ENCODE measurements at regions not wholly inside any gene's neighbourhood (a gene's known extent, or its start where the extent isn't known, plus 50 kb on each side); places are given as distances from the start of the nearest gene placed in this dataset.

DNA sequence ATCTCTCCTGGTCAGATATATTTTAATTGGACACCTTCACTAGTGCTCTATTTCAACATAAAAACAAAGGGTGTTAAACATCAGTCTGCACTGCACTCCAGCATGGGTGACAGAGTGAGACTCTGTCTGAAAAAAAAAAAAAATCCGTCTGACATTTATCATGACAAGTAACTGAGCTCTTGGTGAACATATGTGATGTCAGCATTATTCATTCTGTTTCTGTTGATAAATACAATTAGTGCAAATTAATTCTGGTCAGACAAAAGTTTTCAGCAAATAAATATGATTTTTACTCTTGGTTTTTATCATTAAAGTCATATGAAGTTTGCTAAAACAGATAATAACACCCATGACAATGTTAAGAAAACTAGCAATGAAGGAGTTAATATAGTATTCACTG is 692.8 kb upstream of the GRM3 start:
- H3K4me1 ChIP-seq (ENCODE audit: insufficient read depth, low read length, severe bottlenecking), result no peaks in the 10 kb centered on the region
- H2AFZ ChIP-seq (ENCODE audit: low read length), result no peak overlapping the region
- H3K27me3 ChIP-seq (ENCODE audit: insufficient read depth, low read length), result no peaks in the 10 kb centered on the region
- H3K4me2 ChIP-seq (ENCODE audit: low read length), result no peak overlapping the region
- H3K4me3 ChIP-seq (ENCODE audit: low read depth, low read length, poor library complexity, severe bottlenecking), result no peak overlapping the region
- H3K27ac ChIP-seq (ENCODE audit: low read depth, low read length, poor library complexity, severe bottlenecking), result no peak overlapping the region
- H4K20me1 ChIP-seq (ENCODE audit: insufficient read depth, low read length), result no peaks in the 10 kb centered on the region
- no peaks in the 10 kb centered on the region for H3K36me3 ChIP-seq (ENCODE audit: insufficient read depth, low read length)
- no peaks in the 10 kb centered on the region for H3F3A ChIP-seq (ENCODE audit: insufficient read depth, low read length)
- H3K79me2 ChIP-seq (ENCODE audit: insufficient read depth, low read length), result no peaks in the 10 kb centered on the region
- H3K9me2 ChIP-seq (ENCODE audit: low read depth, low read length), result no peaks in the 10 kb centered on the region
- no peaks in the 10 kb centered on the region for H3K9me3 ChIP-seq (ENCODE audit: low read length)
- TF ChIP-seq, protein P1, sequence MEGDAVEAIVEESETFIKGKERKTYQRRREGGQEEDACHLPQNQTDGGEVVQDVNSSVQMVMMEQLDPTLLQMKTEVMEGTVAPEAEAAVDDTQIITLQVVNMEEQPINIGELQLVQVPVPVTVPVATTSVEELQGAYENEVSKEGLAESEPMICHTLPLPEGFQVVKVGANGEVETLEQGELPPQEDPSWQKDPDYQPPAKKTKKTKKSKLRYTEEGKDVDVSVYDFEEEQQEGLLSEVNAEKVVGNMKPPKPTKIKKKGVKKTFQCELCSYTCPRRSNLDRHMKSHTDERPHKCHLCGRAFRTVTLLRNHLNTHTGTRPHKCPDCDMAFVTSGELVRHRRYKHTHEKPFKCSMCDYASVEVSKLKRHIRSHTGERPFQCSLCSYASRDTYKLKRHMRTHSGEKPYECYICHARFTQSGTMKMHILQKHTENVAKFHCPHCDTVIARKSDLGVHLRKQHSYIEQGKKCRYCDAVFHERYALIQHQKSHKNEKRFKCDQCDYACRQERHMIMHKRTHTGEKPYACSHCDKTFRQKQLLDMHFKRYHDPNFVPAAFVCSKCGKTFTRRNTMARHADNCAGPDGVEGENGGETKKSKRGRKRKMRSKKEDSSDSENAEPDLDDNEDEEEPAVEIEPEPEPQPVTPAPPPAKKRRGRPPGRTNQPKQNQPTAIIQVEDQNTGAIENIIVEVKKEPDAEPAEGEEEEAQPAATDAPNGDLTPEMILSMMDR (IDR thresholded peaks at IDR 0.05; ENCODE audit: low read length), result no peak
- no peak for TF ChIP-seq EZH2 (IDR thresholded peaks at IDR 0.05; ENCODE audit: borderline replicate concordance, low read length)
- H3K9ac ChIP-seq (ENCODE audit: low read length), result no peak overlapping the region

DNA sequence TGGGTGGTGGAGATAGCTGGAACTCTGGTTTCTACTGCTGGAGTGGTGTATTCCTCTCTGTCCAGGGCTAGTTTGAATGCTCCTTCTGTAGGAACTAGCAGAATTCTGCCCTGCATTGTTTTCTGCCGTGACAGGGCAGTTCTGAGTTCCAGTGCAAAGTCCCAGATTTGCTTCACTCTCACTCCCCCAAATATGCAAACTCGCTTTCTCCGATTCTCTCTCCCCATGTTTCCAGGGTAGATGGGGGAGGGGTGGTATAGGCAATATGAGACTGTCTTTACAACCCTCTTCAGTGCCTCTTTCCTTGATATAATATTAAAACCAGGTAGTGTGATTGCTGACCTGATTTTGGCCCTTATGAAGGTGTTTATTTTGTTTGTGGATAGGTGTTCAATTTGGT is 693.3 kb upstream of the GRM3 start:
- Histone ChIP-seq H3K79me2 (ENCODE audit: insufficient read depth, low read length) (no peaks in the 10 kb centered on the region), H3K9ac (ENCODE audit: low read length) (no peak overlapping the region), H3K4me2 (ENCODE audit: low read length) (no peak overlapping the region), H3K4me1 (ENCODE audit: insufficient read depth, low read length, severe bottlenecking) (no peaks in the 10 kb centered on the region), H4K20me1 (ENCODE audit: insufficient read depth, low read length) (no peaks in the 10 kb centered on the region), H3K27ac (ENCODE audit: low read depth, low read length, poor library complexity, severe bottlenecking) (no peak overlapping the region), H3K9me3 (ENCODE audit: low read length) (no peaks in the 10 kb centered on the region), H3K36me3 (ENCODE audit: insufficient read depth, low read length) (no peaks in the 10 kb centered on the region), H3K4me3 (ENCODE audit: low read depth, low read length, poor library complexity, severe bottlenecking) (no peak overlapping the region), H3F3A (ENCODE audit: insufficient read depth, low read length) (no peaks in the 10 kb centered on the region), H3K9me2 (ENCODE audit: low read depth, low read length) (no peaks in the 10 kb centered on the region), H3K27me3 (ENCODE audit: insufficient read depth, low read length) (no peaks in the 10 kb centered on the region), H2AFZ (ENCODE audit: low read length) (no peak overlapping the region)
- no peak for TF ChIP-seq EZH2 (IDR thresholded peaks at IDR 0.05; ENCODE audit: borderline replicate concordance, low read length)
- TF ChIP-seq, protein P1 (IDR thresholded peaks at IDR 0.05; ENCODE audit: low read length), result no peak

DNA sequence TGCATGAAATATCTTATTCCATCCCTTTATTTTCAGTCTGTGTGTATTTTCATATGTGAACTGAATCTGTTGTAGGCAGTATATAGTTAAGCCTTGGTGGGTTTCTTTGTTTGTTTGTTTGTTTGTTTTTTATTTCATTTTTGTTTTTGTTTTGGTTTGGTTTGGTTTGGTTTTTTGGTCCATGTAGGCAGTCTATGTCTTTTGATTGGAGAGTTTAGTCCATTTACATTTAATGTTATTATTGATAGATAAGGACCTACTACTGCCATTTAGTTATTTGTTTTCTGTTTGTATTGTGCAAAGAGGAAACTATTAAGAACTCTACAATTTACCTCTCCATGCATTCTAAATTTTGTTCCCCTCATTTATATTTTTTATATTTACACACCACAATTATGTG is 695.9 kb upstream of the GRM3 start:
- Histone ChIP-seq H4K20me1 (ENCODE audit: insufficient read depth, low read length) (no peaks in the 10 kb centered on the region), H3K79me2 (ENCODE audit: insufficient read depth, low read length) (no peaks in the 10 kb centered on the region), H2AFZ (ENCODE audit: low read length) (no peak overlapping the region), H3K9ac (ENCODE audit: low read length) (no peak overlapping the region), H3K9me3 (ENCODE audit: low read length) (no peaks in the 10 kb centered on the region), H3K9me2 (ENCODE audit: low read depth, low read length) (no peaks in the 10 kb centered on the region), H3K4me2 (ENCODE audit: low read length) (no peak overlapping the region), H3F3A (ENCODE audit: insufficient read depth, low read length) (no peaks in the 10 kb centered on the region), H3K27ac (ENCODE audit: low read depth, low read length, poor library complexity, severe bottlenecking) (no peak overlapping the region), H3K36me3 (ENCODE audit: insufficient read depth, low read length) (no peaks in the 10 kb centered on the region), H3K4me3 (ENCODE audit: low read depth, low read length, poor library complexity, severe bottlenecking) (no peak overlapping the region), H3K27me3 (ENCODE audit: insufficient read depth, low read length) (no peaks in the 10 kb centered on the region), H3K4me1 (ENCODE audit: insufficient read depth, low read length, severe bottlenecking) (no peaks in the 10 kb centered on the region)
- no peak for TF ChIP-seq EZH2 (IDR thresholded peaks at IDR 0.05; ENCODE audit: borderline replicate concordance, low read length)
- TF ChIP-seq, protein P1 (IDR thresholded peaks at IDR 0.05; ENCODE audit: low read length), result no peak

Measured in OCI-LY1 (cell line).